Heart left ventricle (tissue), 16 donors: ENCODE measurements at regions not wholly inside any gene's neighbourhood (a gene's known extent, or its start where the extent isn't known, plus 50 kb on each side); places are given as distances from the start of the nearest gene placed in this dataset.
A peak's percentile ranks its signal among the peaks of the same experiment; 100 is the strongest.

Experiments
- ATAC-seq, 4 donors: fragments of 200-7000 bp; cut with Tn5 transposase; one replicate each; pipeline ENCODE4 v1.9.1; 2020 to 2022; ENCODE audit warnings: moderate library complexity in 4 of 4, mild to moderate bottlenecking in 3 of 4, moderate number of reproducible peaks in 1 of 4
- DNase-seq, 5 donors: peaks; one replicate each; pipeline ENCODE4 v3.0.0-alpha.2; 2020
- H3K27ac ChIP-seq, 12 donors: fragments of 200-600 bp; sonication (generic) in 4 of 12; one replicate each; pipeline versions ENCODE4 v1.5.0 to v1.8.0; 2016 to 2022; ENCODE audit warnings: mild to moderate bottlenecking in 2 of 12
- H3K27me3 ChIP-seq, 9 donors: fragments of 200-600 bp; sonication (generic) in 2 of 9; one replicate each; pipeline versions ENCODE4 v1.5.1 to v1.8.0; 2016 to 2022; ENCODE audit warnings: mild to moderate bottlenecking in 3 of 9
- H3K36me3 ChIP-seq, 9 donors: fragments of 200-600 bp; sonication (generic) in 2 of 9; one replicate each; pipeline versions ENCODE4 v1.5.0 to v1.8.0; 2018 to 2022; ENCODE audit warnings: mild to moderate bottlenecking in 2 of 9
- H3K4me1 ChIP-seq, 12 donors: fragments of 200-600 bp; sonication (generic) in 4 of 12; one replicate each; pipeline versions ENCODE4 v1.5.0 to v1.8.0; 2016 to 2022; ENCODE audit warnings: mild to moderate bottlenecking in 3 of 12
- H3K4me3 ChIP-seq, 12 donors: fragments of 200-600 bp; sonication (generic) in 4 of 12; one replicate each; pipeline versions ENCODE4 v1.5.0 to v1.8.0; 2017 to 2022; ENCODE audit warnings: mild to moderate bottlenecking in 9 of 12, moderate library complexity in 4 of 12
- H3K9me3 ChIP-seq, 12 donors: fragments of 200-600 bp; sonication (generic) in 4 of 12; one replicate each; pipeline versions ENCODE4 v1.5.0 to v1.8.0; 2016 to 2022; ENCODE audit warnings: mild to moderate bottlenecking in 1 of 12
- POLR2A ChIP-seq, 2 donors: fragments of 450-650 bp; IDR thresholded peaks; one replicate each; pipeline ENCODE4 v1.6.1; 2017; ENCODE audit warnings: antibody characterized with exemption in 2 of 2, mild to moderate bottlenecking in 2 of 2, moderate library complexity in 2 of 2
- WGBS, 4 donors: extraction: QIAGEN DNeasy Blood & Tissue Kit in 2 of 4; methylation state at CpG; one replicate each; pipeline versions ENCODE4 v1.1.5 to v1.1.7; 2013 to 2018; 5-methylcytosine and 5-hydroxymethylcytosine counted together
- intact Hi-C, 10 donors: fragments of 100-400 bp; cut with DNase I; formaldehyde crosslinking; loops; one replicate each; pipeline versions ENCODE4 v1.11.1 to v1.14.2; 2022
- TF ChIP-seq, protein P1 (sequence below), 12 donors: fragments of 200-600 bp; sonication (generic) in 4 of 12; IDR thresholded peaks; one replicate each; pipeline versions ENCODE4 v1.5.0 to v1.8.0; 2018 to 2022; ENCODE audit warnings: antibody characterized with exemption in 12 of 12, mild to moderate bottlenecking in 5 of 12
- donor health status: ischemic (EF 13 %, LVEDD 7.1; RV severe dilation, severe dysfunction).
- donor health status: healthy with polysubstance abuse.
- donor health status: DM: no; HTN: yes; CAD: no.
- donor health status: DM: no; HTN: no; CAD: no.
- donor health status: ischemic (EF 25% LVEDD 6.9; RV normal size, moderate dysfunction).
- donor health status: ischemic (EF 25% LVEDD 5.7; RV mildly dilated, moderate dysfunction).
- donor health status: healthy.
- donor health status: DM: yes; HTN: yes; CAD: no.
- donor health status: ischemic (EF 35%, LVEDD 5.7; RV mildly dilated, moderate dysfunction).
- donor health status: nonischemic (EF 11% LVEDD 7.7; RV severe dilation, severe dysfunction).
- donor health status: DM: yes; HTN: yes; CAD: no.
- donor health status: PGD.
- donor health status: ischemic (EF 29% LVEDD 5.4; RV normal size, mild dysfunction).
- donor health status: nonischemic (EF 23%, LVEDD 6.1; RV moderate dilation, normal function).

DNA sequence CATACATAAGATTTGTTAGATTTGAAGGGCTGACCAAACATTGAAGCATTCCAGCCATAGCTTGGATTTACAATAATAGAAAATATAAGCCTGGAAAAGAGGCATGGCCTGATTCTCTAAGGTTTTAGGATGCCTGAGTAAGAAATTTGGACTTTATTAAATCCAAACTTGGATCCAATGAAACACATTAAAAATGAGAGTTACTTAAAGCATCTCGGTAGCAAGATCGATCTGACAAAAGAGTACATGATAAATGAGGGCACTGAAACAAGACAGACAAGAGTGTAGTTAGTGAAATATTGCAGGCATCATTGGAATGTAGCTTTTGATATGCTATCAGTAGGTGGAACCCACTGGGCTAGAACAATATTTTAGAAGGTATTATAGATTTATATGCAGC lies 855.7 kb upstream of the DPPA4 start:
- H3K27ac ChIP-seq, result no peak overlapping the region
- TF ChIP-seq, protein P1, sequence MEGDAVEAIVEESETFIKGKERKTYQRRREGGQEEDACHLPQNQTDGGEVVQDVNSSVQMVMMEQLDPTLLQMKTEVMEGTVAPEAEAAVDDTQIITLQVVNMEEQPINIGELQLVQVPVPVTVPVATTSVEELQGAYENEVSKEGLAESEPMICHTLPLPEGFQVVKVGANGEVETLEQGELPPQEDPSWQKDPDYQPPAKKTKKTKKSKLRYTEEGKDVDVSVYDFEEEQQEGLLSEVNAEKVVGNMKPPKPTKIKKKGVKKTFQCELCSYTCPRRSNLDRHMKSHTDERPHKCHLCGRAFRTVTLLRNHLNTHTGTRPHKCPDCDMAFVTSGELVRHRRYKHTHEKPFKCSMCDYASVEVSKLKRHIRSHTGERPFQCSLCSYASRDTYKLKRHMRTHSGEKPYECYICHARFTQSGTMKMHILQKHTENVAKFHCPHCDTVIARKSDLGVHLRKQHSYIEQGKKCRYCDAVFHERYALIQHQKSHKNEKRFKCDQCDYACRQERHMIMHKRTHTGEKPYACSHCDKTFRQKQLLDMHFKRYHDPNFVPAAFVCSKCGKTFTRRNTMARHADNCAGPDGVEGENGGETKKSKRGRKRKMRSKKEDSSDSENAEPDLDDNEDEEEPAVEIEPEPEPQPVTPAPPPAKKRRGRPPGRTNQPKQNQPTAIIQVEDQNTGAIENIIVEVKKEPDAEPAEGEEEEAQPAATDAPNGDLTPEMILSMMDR (IDR thresholded peaks at IDR 0.05), result no peak
- TF ChIP-seq POLR2A (IDR thresholded peaks at IDR 0.05), result no peak
- no peak overlapping the region for H3K4me3 ChIP-seq
- H3K36me3 ChIP-seq, result no peaks in the 10 kb centered on the region
- H3K4me1 ChIP-seq, result no peaks in the 10 kb centered on the region
- no peaks in the 10 kb centered on the region for H3K27me3 ChIP-seq
- ATAC-seq, result no peak
- 19 to 24% (median 23%) methylated on average over 2 of the region's 2 CpGs for WGBS, 4 donors
- no peak for DNase-seq
- H3K9me3 ChIP-seq, result peaks cover 0 to 14% (median 0%) of the 10 kb centered on the region in 12 donors
- intact Hi-C loops, result no loop called here

DNA sequence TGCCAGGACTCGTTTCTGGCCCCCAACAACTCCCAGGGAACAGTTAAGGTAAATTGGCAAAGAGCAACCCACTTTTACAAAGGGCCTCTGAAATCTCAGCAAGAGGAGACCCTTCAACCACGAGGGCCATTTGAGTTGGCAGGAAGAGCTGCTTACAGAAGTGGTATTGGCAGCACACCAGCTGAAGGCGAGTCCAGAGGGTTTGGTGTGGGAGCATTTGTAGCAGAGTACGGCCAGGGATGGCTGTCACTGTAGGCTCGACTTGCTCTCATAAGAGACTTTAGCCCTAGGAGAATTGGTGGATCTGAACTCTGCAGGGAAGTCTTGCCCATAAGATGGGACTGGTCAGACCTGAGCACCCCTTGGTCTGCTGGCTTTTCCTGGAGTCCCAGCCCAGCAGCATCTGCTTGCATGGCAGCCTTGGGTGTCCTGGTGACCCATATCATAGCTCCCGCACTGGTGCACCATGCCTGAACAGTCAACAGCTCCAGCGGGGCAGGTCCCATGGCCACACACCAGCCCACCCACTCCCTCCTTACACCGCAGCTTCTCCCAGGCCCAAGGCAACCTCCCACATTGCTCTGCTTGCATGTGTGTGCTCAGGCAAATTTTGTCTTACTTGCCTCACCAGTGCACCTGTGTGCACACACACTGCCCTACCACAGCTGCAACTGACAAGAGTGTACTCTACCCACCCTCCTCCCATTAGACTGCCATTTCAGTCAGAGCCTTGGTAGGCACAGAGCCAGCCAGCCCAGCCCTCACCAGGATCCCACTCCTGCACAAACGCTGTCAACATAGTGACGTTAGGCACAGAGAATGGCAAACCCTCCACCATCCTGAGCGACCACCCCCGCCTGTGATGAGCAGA lies 861.6 kb upstream of the DPPA4 start:
- TF ChIP-seq, protein P1 (IDR thresholded peaks at IDR 0.05), result no peak
- no peak for TF ChIP-seq POLR2A (IDR thresholded peaks at IDR 0.05)
- intact Hi-C loops, result no loop called here
- 69 to 72% (median 71%) methylated on average over 12 of the region's 12 CpGs for WGBS, 4 donors
- no peaks in the 10 kb centered on the region for H3K36me3 ChIP-seq
- H3K4me3 ChIP-seq, result no peak overlapping the region
- DNase-seq (peak in 3 of 5 donors; percentile 19 to 45 (median 25)), ATAC-seq (peak in 2 of 4 donors; percentile 42 to 45)
- no peaks in the 10 kb centered on the region for H3K27me3 ChIP-seq
- H3K9me3 ChIP-seq, result peaks cover 0 to 23% (median 5%) of the 10 kb centered on the region in 12 donors
- no peaks in the 10 kb centered on the region for H3K4me1 ChIP-seq
- no peak overlapping the region for H3K27ac ChIP-seq

DNA sequence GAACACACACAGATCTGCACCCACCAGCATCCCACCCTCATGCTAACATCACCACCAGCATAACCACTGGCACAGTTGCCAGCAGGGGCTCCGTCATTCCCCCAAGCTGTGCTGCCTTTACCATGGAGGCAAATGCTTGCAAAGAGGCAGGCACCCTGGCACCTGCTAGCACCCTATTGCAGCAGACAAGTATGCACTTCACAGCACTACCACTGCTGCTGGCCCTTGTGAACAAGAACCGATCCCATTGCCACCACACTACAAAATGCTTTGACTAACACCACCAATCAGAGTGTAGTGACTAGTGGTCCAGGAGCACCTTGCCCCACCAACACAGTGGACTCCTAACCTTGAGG lies 862.2 kb upstream of the DPPA4 start:
- H3K27me3 ChIP-seq, result no peaks in the 10 kb centered on the region
- TF ChIP-seq, protein P1 (IDR thresholded peaks at IDR 0.05), result no peak
- no peak for TF ChIP-seq POLR2A (IDR thresholded peaks at IDR 0.05)
- no peaks in the 10 kb centered on the region for H3K4me1 ChIP-seq
- no peak for DNase-seq
- intact Hi-C loops, result no loop called here
- H3K4me3 ChIP-seq, result no peak overlapping the region
- ATAC-seq, result no peak
- WGBS, 4 donors, result 64 to 93% (median 85%) methylated on average over 2 of the region's 2 CpGs
- H3K9me3 ChIP-seq, result peaks cover 0 to 23% (median 5%) of the 10 kb centered on the region in 12 donors
- H3K36me3 ChIP-seq, result no peaks in the 10 kb centered on the region
- H3K27ac ChIP-seq, result no peak overlapping the region

DNA sequence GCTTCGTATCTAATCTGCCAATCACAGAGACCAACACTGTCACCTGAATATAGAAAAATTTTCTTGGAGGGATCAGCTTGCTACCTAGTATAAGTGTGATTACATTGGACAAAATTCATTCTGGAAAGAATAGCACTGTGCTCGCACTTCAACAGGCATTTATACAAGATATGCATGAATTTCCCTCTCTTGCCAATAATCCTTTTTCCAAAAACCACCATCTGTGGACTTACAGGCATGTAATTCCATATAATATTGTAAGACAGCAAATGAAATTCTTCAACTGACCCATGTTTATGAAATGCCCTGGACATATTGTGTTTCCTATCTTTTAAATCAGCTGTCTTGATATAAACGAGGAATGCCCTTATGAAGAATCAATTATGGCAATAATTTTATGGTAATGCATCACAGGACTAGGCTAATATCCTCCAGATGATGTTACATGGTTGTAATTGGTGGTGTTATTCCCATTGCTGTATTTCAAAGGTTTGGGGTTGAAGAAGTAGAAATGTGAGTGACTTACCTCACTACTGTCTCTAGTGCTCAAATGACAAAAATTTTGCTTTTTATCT lies 861.4 kb upstream of the NECTIN3 start:
- Histone ChIP-seq H3K27ac (no peak overlapping the region), H3K27me3 (no peaks in the 10 kb centered on the region), H3K36me3 (no peaks in the 10 kb centered on the region), H3K4me1 (no peaks in the 10 kb centered on the region), H3K4me3 (no peak overlapping the region), H3K9me3 (peaks cover 0 to 9% (median 0%) of the 10 kb centered on the region in 12 donors)
- DNase-seq (no peak), ATAC-seq (no peak)
- WGBS, 4 donors, result 66 to 77% (median 69%) methylated on average over 3 of the region's 3 CpGs
- intact Hi-C loops, result no loop called here
- TF ChIP-seq POLR2A (IDR thresholded peaks at IDR 0.05), result no peak
- TF ChIP-seq, protein P1 (IDR thresholded peaks at IDR 0.05), result no peak
